ENCODE measurements at regions not wholly inside any gene's neighbourhood (a gene's known extent, or its start where the extent isn't known, plus 50 kb on each side); places are given as distances from the start of the nearest gene placed in this dataset.

DNA sequence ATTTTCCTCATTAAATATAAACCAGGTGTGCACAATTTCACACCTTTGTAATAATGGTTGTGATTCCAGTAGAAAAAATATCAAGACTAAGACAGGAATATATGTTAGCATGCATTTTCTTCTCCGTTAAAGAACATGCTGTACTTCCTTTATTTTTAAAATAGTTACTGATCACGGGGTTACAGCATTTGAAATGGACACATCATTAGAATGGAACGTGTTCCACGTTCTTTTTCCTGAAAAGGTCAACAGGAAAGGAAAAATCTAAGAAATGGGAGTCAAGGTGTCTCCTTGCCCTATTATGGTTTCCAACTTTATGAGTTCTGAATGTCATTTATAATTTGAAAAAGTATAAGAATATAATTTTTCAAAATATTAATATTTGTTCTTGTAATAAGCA, 1325.7 kb downstream of the SLC16A7 start:
- no peak for TF ChIP-seq NFRKB (IDR thresholded peaks at IDR 0.05)
- no peak for TF ChIP-seq ARNT (IDR thresholded peaks at IDR 0.05)
- no peak for TF ChIP-seq SP1 (IDR thresholded peaks at IDR 0.05)
- TF ChIP-seq ELF4 (IDR thresholded peaks at IDR 0.05) = no peak
- no peak for TF ChIP-seq FOXA1 (IDR thresholded peaks at IDR 0.05)

All from HEK293T (cell line).